ACHN (cell line): ENCODE measurements at regions not wholly inside any gene's neighbourhood (a gene's known extent, or its start where the extent isn't known, plus 50 kb on each side); places are given as distances from the start of the nearest gene placed in this dataset.
A peak's percentile ranks its signal among the peaks of the same experiment; 100 is the strongest.
"Not testable (repeated sequence)": the region's sequence is repeated elsewhere in the genome, so short reads cannot be mapped to it uniquely, and the experiment has no call there.

Experiments used
- DNase-seq: peaks from one replicate; pipeline ENCODE4 v3.0.0-alpha.2; 2015
- in situ Hi-C: cut with HindIII; loops from 2 replicates; pipeline ENCODE4 v1.10.0; 2017; ENCODE audit warnings: low sequenced_read_pairs, low pct_ligation_motif_present, low pct_unique_long_range_greater_than_20kb

- DNase-seq = no peak
- in situ Hi-C loops = no loop called here
These were observed 395.8 kb downstream of the GASK1B start for GRCh38 chr4:157776930-157777528.

- in situ Hi-C loops = no loop called here
- no peak for DNase-seq
These were observed 396.9 kb downstream of the GASK1B start for GRCh38 chr4:157775971-157776370.

GRCh38 chr4:157772907-157773306 is 399.9 kb downstream of the GASK1B start:
- DNase-seq = no peak
- in situ Hi-C loops = no loop called here

- DNase-seq = no peak
- in situ Hi-C loops = no loop called here
These were observed 404.4 kb downstream of the GASK1B start for GRCh38 chr4:157768419-157768818.

- in situ Hi-C loops = no loop called here
These were observed 409.3 kb downstream of the GASK1B start for GRCh38 chr4:157763490-157763889.

GRCh38 chr4:157754410-157754809 is 418.4 kb downstream of the GASK1B start:
- DNase-seq = no peak
- in situ Hi-C loops = no loop called here

More at GRCh38 chr4:157763490-157763889, 409.3 kb downstream of the GASK1B start:
- DNase-seq = no peak

- in situ Hi-C loops = no loop called here
- DNase-seq = no peak
These were observed 421.2 kb downstream of the GASK1B start for GRCh38 chr4:157751631-157752030.

GRCh38 chr4:157741642-157742041 is 431.2 kb downstream of the GASK1B start:
- in situ Hi-C loops = no loop called here
- DNase-seq = no peak

GRCh38 chr4:157739242-157739641 is 433.6 kb downstream of the GASK1B start:
- peak; percentile 42 for DNase-seq
- in situ Hi-C loops = no loop called here

- no peak for DNase-seq
- in situ Hi-C loops = no loop called here
These were observed 444.6 kb downstream of the GASK1B start for GRCh38 chr4:157728215-157728614.

- in situ Hi-C loops = no loop called here
- DNase-seq = no peak
These were observed 445.7 kb downstream of the GASK1B start for GRCh38 chr4:157727163-157727562.

GRCh38 chr4:157722146-157722545 is 450.7 kb downstream of the GASK1B start:
- no peak for DNase-seq
- in situ Hi-C loops = no loop called here

- in situ Hi-C loops = no loop called here
- no peak for DNase-seq
These were observed 459.5 kb downstream of the GASK1B start for GRCh38 chr4:157713342-157713741.

GRCh38 chr4:157706155-157706554 is 466.7 kb downstream of the GASK1B start:
- in situ Hi-C loops = no loop called here
- no peak for DNase-seq

- DNase-seq = no peak
- in situ Hi-C loops = no loop called here
These were observed 470.0 kb downstream of the GASK1B start for GRCh38 chr4:157702831-157703230.

GRCh38 chr4:157701695-157701994 is 471.2 kb downstream of the GASK1B start:
- in situ Hi-C loops = no loop called here
- DNase-seq = no peak

GRCh38 chr4:157700898-157701694 is 471.7 kb downstream of the GASK1B start:
- DNase-seq = no peak
- in situ Hi-C loops = no loop called here

GRCh38 chr4:157689476-157689875 is 468.9 kb downstream of the GRIA2 start:
- in situ Hi-C loops = no loop called here
- no peak for DNase-seq

GRCh38 chr4:157687971-157688370 is 467.4 kb downstream of the GRIA2 start:
- in situ Hi-C loops = no loop called here
- no peak for DNase-seq

GRCh38 chr4:157679326-157679725 is 458.8 kb downstream of the GRIA2 start:
- in situ Hi-C loops, DNase-seq: not testable (repeated sequence)
